K562 (cell line): ENCODE measurements at regions not wholly inside any gene's neighbourhood (a gene's known extent, or its start where the extent isn't known, plus 50 kb on each side); places are given as distances from the start of the nearest gene placed in this dataset.

Source experiments
- ARID3B ChIP-seq: fragments of 250-450 bp; sonication (Bioruptor Pico); IDR thresholded peaks from 2 replicates; pipeline ENCODE4 v1.4.0; 2020; ENCODE audit warnings: borderline replicate concordance
- BRF2 ChIP-seq: IDR thresholded peaks from 3 replicates; pipeline ENCODE4 v1.6.1; 2011; ENCODE audit warnings: borderline replicate concordance, mild to moderate bottlenecking; ENCODE audit not compliant: insufficient read length, insufficient read depth
- CBX5 ChIP-seq: IDR thresholded peaks from 2 replicates; pipeline ENCODE4 v1.6.1; 2014; ENCODE audit warnings: low read depth, borderline replicate concordance
- CEBPG ChIP-seq, 3 experiments: fragments of 200-800 bp in 1 of 3; sonication (Bioruptor generic) in 1 of 3; sonication (generic) in 1 of 3; formaldehyde crosslinking in 1 of 3; IDR thresholded peaks in 2 of 3; conservative IDR thresholded peaks in 1 of 3; 2 replicates each; pipeline versions ENCODE4 v1.6.1 to v1.8.0; 2016 to 2022; ENCODE audit warnings: missing compliant biosample characterization in 2 of 3, missing genetic modification characterization in 2 of 3, mild to moderate bottlenecking in 1 of 3, missing genetic modification reagents in 1 of 3
- E2F3 ChIP-seq: fragments of 250-450 bp; sonication (Bioruptor Pico); IDR thresholded peaks from 2 replicates; pipeline ENCODE4 v1.4.0; 2020; ENCODE audit warnings: mild to moderate bottlenecking
- HDAC6 ChIP-seq: IDR thresholded peaks from 2 replicates; pipeline ENCODE4 v1.6.1; 2012; ENCODE audit warnings: low read depth, mild to moderate bottlenecking, control low read depth, inconsistent platforms, low read length, moderate library complexity
- MAFF ChIP-seq: IDR thresholded peaks from 2 replicates; pipeline ENCODE4 v1.6.1; 2012; ENCODE audit warnings: low read length, improper control_type of control experiment
- PRMT5 ChIP-seq: sonication (generic); formaldehyde crosslinking; IDR thresholded peaks from 2 replicates; pipeline ENCODE4 v1.5.0; 2020; ENCODE audit warnings: missing genetic modification reagents
- RNF219 ChIP-seq: fragments of 250-450 bp; sonication (Bioruptor Pico); IDR thresholded peaks from 2 replicates; pipeline ENCODE4 v1.5.0; 2022; ENCODE audit warnings: mild to moderate bottlenecking
- RREB1 ChIP-seq: fragments of 250-450 bp; sonication (Bioruptor Pico); IDR thresholded peaks from 2 replicates; pipeline ENCODE4 v1.4.0; 2020
- THRB ChIP-seq: fragments of 450-650 bp; formaldehyde crosslinking; conservative IDR thresholded peaks from 2 replicates; pipeline ENCODE4 v1.4.0; 2022; ENCODE audit warnings: mild to moderate bottlenecking, missing genetic modification characterization
- YY1 ChIP-seq, 3 experiments: IDR thresholded peaks; 2 replicates each; pipeline ENCODE4 v1.6.1; 2011; ENCODE audit warnings: low read length in 2 of 3, mild to moderate bottlenecking in 2 of 3, moderate library complexity in 2 of 3, borderline replicate concordance in 1 of 3, control low read depth in 1 of 3, low read depth in 1 of 3; ENCODE audit not compliant: insufficient read depth in 3 of 3, insufficient replicate concordance in 2 of 3, control insufficient read depth in 1 of 3, insufficient read length in 1 of 3; ENCODE audit errors: extremely low read depth in 1 of 3
- ZNF134 ChIP-seq: fragments of 250-450 bp; sonication (Bioruptor Pico); conservative IDR thresholded peaks from 2 replicates; pipeline ENCODE4 v1.4.0; 2020
- ZNF584 ChIP-seq: fragments of 200-800 bp; sonication (Bioruptor generic); IDR thresholded peaks from 2 replicates; pipeline ENCODE4 v1.6.1; 2016; ENCODE audit warnings: low read depth, mild to moderate bottlenecking, missing genetic modification characterization, missing compliant biosample characterization
- ZNF830 ChIP-seq: fragments of 250-450 bp; sonication (Bioruptor Pico); IDR thresholded peaks from 2 replicates; pipeline ENCODE4 v1.5.0; 2021; ENCODE audit warnings: mild to moderate bottlenecking

GRCh38 chr11:10920205-10920604 is 62.4 kb upstream of the ZBED5 start (continued):
- TF ChIP-seq MAFF = peak; percentile 76
- TF ChIP-seq BRF2 = no peak
- TF ChIP-seq RREB1 = no peak
- no peak for TF ChIP-seq RNF219 (CRISPR knock-in tag)
- peak; percentile 89 for TF ChIP-seq CEBPG (CRISPR knock-in tag; IDR thresholded peaks at IDR 0.05)
- TF ChIP-seq CEBPG (tag; conservative IDR thresholded peaks at IDR 0.05 in 1 of 2, IDR thresholded peaks at IDR 0.05 in 1 of 2) = peak; percentile 90 to 94
- TF ChIP-seq CBX5 = no peak
- TF ChIP-seq PRMT5 (CRISPR knock-in tag) = no peak
- no peak for TF ChIP-seq THRB
- TF ChIP-seq HDAC6 = no peak
- TF ChIP-seq ZNF830 = no peak
- peak; percentile 61; the same call in 1 of the 2 replicates for TF ChIP-seq ZNF584 (CRISPR knock-in tag)
- TF ChIP-seq ARID3B (CRISPR knock-in tag) = no peak
- peak in 2 of 3 experiments; percentile 38 to 82 for TF ChIP-seq YY1 (IDR thresholded peaks at IDR 0.05; ENCODE audit: borderline replicate concordance in 1 of 3, control insufficient read depth in 1 of 3, extremely low read depth in 1 of 3, insufficient read depth in 3 of 3, insufficient read length in 1 of 3, insufficient replicate concordance in 2 of 3, low read depth in 1 of 3, low read length in 2 of 3)
- TF ChIP-seq E2F3 (CRISPR knock-in tag) = no peak
- TF ChIP-seq ZNF134 = no peak
